Natural killer cell (primary cell): ENCODE measurements at regions not wholly inside any gene's neighbourhood (a gene's known extent, or its start where the extent isn't known, plus 50 kb on each side); places are given as distances from the start of the nearest gene placed in this dataset.
"Not testable (repeated sequence)": the region's sequence is repeated elsewhere in the genome, so short reads cannot be mapped to it uniquely, and the experiment has no call there.

Source experiments
- ATAC-seq, 3 donors: fragments of 150-1000 bp in 2 of 3; fragments of 200-7000 bp in 1 of 3; cut with Tn5 transposase; 1 replicate in 1 of 3; 2 replicates in 2 of 3; pipeline ENCODE4 v1.10.0; 2021; ENCODE audit warnings: mild to moderate bottlenecking in 2 of 3, moderate library complexity in 2 of 3
- DNase-seq, 2 donors: peaks; one replicate each; pipeline versions ENCODE4 v3.0.0 to v3.0.0-alpha.2; 2013 to 2021; ENCODE audit warnings: mixed read lengths in 1 of 2
- H3K27ac ChIP-seq: one replicate; pipeline ENCODE4 v1.5.1; 2013; ENCODE audit warnings: mild to moderate bottlenecking, low read length
- H3K27me3 ChIP-seq: one replicate; pipeline ENCODE4 v1.6.1; 2013; ENCODE audit warnings: low read length; ENCODE audit not compliant: control insufficient read depth, insufficient read depth
- H3K36me3 ChIP-seq: one replicate; pipeline ENCODE4 v1.6.1; 2013; ENCODE audit warnings: low read length; ENCODE audit not compliant: control insufficient read depth, insufficient read depth
- H3K4me1 ChIP-seq: one replicate; pipeline ENCODE4 v1.6.1; 2013; ENCODE audit warnings: low read length; ENCODE audit not compliant: control insufficient read depth, insufficient read depth
- H3K4me3 ChIP-seq: one replicate; pipeline ENCODE4 v1.5.1; 2013; ENCODE audit warnings: low read length
- H3K9me3 ChIP-seq: one replicate; pipeline ENCODE4 v1.6.1; 2013; ENCODE audit warnings: low read length; ENCODE audit not compliant: control insufficient read depth, insufficient read depth
- H3K27ac Mint-ChIP-seq, 2 donors: one replicate each; pipeline ENCODE4 v1.8.0; 2022; ENCODE audit warnings: mild to moderate bottlenecking in 2 of 2, mixed read lengths in 2 of 2, moderate library complexity in 1 of 2
- H3K27me3 Mint-ChIP-seq, 2 donors: one replicate each; pipeline ENCODE4 v1.8.0; 2022; ENCODE audit warnings: low read depth in 2 of 2, mixed read lengths in 2 of 2
- H3K36me3 Mint-ChIP-seq: one replicate; pipeline ENCODE4 v1.8.0; 2022; ENCODE audit warnings: mixed read lengths
- H3K4me1 Mint-ChIP-seq, 2 donors: one replicate each; pipeline ENCODE4 v1.8.0; 2022; ENCODE audit warnings: mixed read lengths in 2 of 2
- H3K4me3 Mint-ChIP-seq: one replicate; pipeline ENCODE4 v1.8.0; 2022; ENCODE audit warnings: mild to moderate bottlenecking, moderate library complexity, mixed read lengths
- H3K9me3 Mint-ChIP-seq, 2 donors: one replicate each; pipeline ENCODE4 v1.8.0; 2022; ENCODE audit warnings: mixed read lengths in 2 of 2
- CTCF ChIP-seq: fragments of 200-600 bp; IDR thresholded peaks from one replicate; pipeline ENCODE4 v1.8.0; 2022; ENCODE audit warnings: antibody characterized with exemption
- WGBS: methylation state at CpG from one replicate; pipeline ENCODE4 v1.1.7; 2013; ENCODE audit warnings: missing lambda C conversion rate; ENCODE audit not compliant: insufficient coverage; 5-methylcytosine and 5-hydroxymethylcytosine counted together
- intact Hi-C: fragments of 100-400 bp; cut with micrococcal nuclease; formaldehyde crosslinking; loops from one replicate; pipeline ENCODE4 v1.14.2; 2022

- Mint-ChIP-seq H3K27me3 (no peaks in the 10 kb centered on the region), H3K4me1 (no peaks in the 10 kb centered on the region), H3K9me3 (peaks cover 6 to 17% of the 10 kb centered on the region in 2 donors), H3K4me3 (no peak overlapping the region), H3K36me3 (no peaks in the 10 kb centered on the region), H3K27ac (no peak overlapping the region)
- H3K27ac ChIP-seq = no peak overlapping the region
- no peaks in the 10 kb centered on the region for H3K27me3 ChIP-seq
- no peaks in the 10 kb centered on the region for H3K36me3 ChIP-seq
- no peaks in the 10 kb centered on the region for H3K4me1 ChIP-seq
- ATAC-seq (no peak), DNase-seq (no peak)
- no peaks in the 10 kb centered on the region for H3K9me3 ChIP-seq
- intact Hi-C loops = no loop called here
- TF ChIP-seq CTCF = no peak
- H3K4me3 ChIP-seq = no peak overlapping the region
- WGBS = 83% methylated on average over 1 of the region's 1 CpG
Observed at GRCh38 chr12:90672081-90672480, 282.9 kb downstream of the CCER1 start.

GRCh38 chr12:90663949-90664348 is 291.0 kb downstream of the CCER1 start:
- H3K27me3 Mint-ChIP-seq, H3K4me3 ChIP-seq, H3K27ac Mint-ChIP-seq, H3K27me3 ChIP-seq, ATAC-seq, intact Hi-C loops, H3K4me1 ChIP-seq, H3K36me3 Mint-ChIP-seq, H3K36me3 ChIP-seq, H3K4me1 Mint-ChIP-seq, DNase-seq, H3K9me3 ChIP-seq, H3K4me3 Mint-ChIP-seq, H3K27ac ChIP-seq: not testable (repeated sequence)
- no CpG with 5 or more reads among the region's 7 CpGs for WGBS
- peaks cover 10 to 15% of the 10 kb centered on the region in 2 donors for H3K9me3 Mint-ChIP-seq

GRCh38 chr12:90659060-90659459 is 295.9 kb downstream of the CCER1 start:
- no peaks in the 10 kb centered on the region for H3K36me3 ChIP-seq
- intact Hi-C loops = no loop called here
- ATAC-seq (no peak), DNase-seq (no peak)
- Mint-ChIP-seq H3K27me3 (no peaks in the 10 kb centered on the region), H3K4me1 (no peaks in the 10 kb centered on the region), H3K4me3 (no peak overlapping the region), H3K36me3 (peaks cover 6% of the 10 kb centered on the region), H3K27ac (no peak overlapping the region), H3K9me3 (peaks cover 7 to 18% of the 10 kb centered on the region in 2 donors)
- no CpG with 5 or more reads among the region's 2 CpGs for whole genome bisulfite sequencing
- no peak overlapping the region for H3K27ac ChIP-seq
- no peak for TF ChIP-seq CTCF
- no peaks in the 10 kb centered on the region for H3K4me1 ChIP-seq
- H3K9me3 ChIP-seq = no peaks in the 10 kb centered on the region
- H3K4me3 ChIP-seq = no peak overlapping the region
- H3K27me3 ChIP-seq = no peaks in the 10 kb centered on the region

GRCh38 chr12:90653040-90653439 is 301.9 kb downstream of the CCER1 start:
- Histone ChIP-seq H3K4me1 (no peaks in the 10 kb centered on the region), H3K4me3 (no peak overlapping the region), H3K9me3 (no peaks in the 10 kb centered on the region), H3K27me3 (no peaks in the 10 kb centered on the region), H3K27ac (no peak overlapping the region), H3K36me3 (no peaks in the 10 kb centered on the region)
- intact Hi-C loops = no loop called here
- Mint-ChIP-seq H3K27ac (no peak overlapping the region), H3K27me3 (no peaks in the 10 kb centered on the region), H3K4me1 (no peaks in the 10 kb centered on the region), H3K4me3 (no peak overlapping the region), H3K9me3 (peaks cover 2 to 8% of the 10 kb centered on the region in 2 donors), H3K36me3 (no peaks in the 10 kb centered on the region)
- 93% methylated on average over 2 of the region's 2 CpGs for WGBS
- TF ChIP-seq CTCF = no peak
- DNase-seq (no peak), ATAC-seq (no peak)
